ENCODE measurements at regions not wholly inside any gene's neighbourhood (a gene's known extent, or its start where the extent isn't known, plus 50 kb on each side); places are given as distances from the start of the nearest gene placed in this dataset.

- WGBS, 5 donors: 93 to 100% (median 95%) methylated on average over 1 of the region's 1 CpG
- TF ChIP-seq CTCF (IDR thresholded peaks at IDR 0.05 in 8 of 11, conservative IDR thresholded peaks at IDR 0.05 in 3 of 11) (no peak), POLR2A (IDR thresholded peaks at IDR 0.05) (no peak), POLR2AphosphoS5 (IDR thresholded peaks at IDR 0.05) (no peak)
- Histone ChIP-seq H3K4me1 (no peaks in the 10 kb centered on the region), H3K27me3 (replicated peaks in 1 of 7) (peaks cover 0 to 45% (median 0%) of the 10 kb centered on the region in 7 donors), H3K4me3 (no peak overlapping the region), H3K27ac (no peak overlapping the region), H3K9me3 (no peaks in the 10 kb centered on the region), H3K36me3 (no peaks in the 10 kb centered on the region)
- intact Hi-C loops (cut with DNase I; ENCODE audit: low total_unique reads): no loop called here
- no peak for DNase-seq
These were observed 383.8 kb upstream of the PSMD7 start for GRCh38 chr16:73912850-73913249.

GRCh38 chr16:73912281-73912680, 384.3 kb upstream of the PSMD7 start:
- intact Hi-C loops (cut with DNase I; ENCODE audit: low total_unique reads): no loop called here
- TF ChIP-seq CTCF (IDR thresholded peaks at IDR 0.05 in 8 of 11, conservative IDR thresholded peaks at IDR 0.05 in 3 of 11): no peak
- Histone ChIP-seq H3K4me1 (no peaks in the 10 kb centered on the region), H3K27ac (no peak overlapping the region), H3K9me3 (no peaks in the 10 kb centered on the region), H3K27me3 (replicated peaks in 1 of 7) (peaks cover 0 to 46% (median 0%) of the 10 kb centered on the region in 7 donors), H3K4me3 (no peak overlapping the region), H3K36me3 (no peaks in the 10 kb centered on the region)
- WGBS, 5 donors: 71 to 85% (median 77%) methylated on average over 3 of the region's 3 CpGs
- DNase-seq: no peak

- Histone ChIP-seq H3K27me3 (replicated peaks in 1 of 7) (peaks cover 0 to 42% (median 0%) of the 10 kb centered on the region in 7 donors), H3K4me1 (no peaks in the 10 kb centered on the region), H3K36me3 (no peaks in the 10 kb centered on the region), H3K27ac (no peak overlapping the region), H3K4me3 (no peak overlapping the region), H3K9me3 (no peaks in the 10 kb centered on the region)
- 73 to 85% (median 79%) methylated on average over 5 of the region's 5 CpGs for WGBS, 5 donors
- DNase-seq: no peak
- intact Hi-C loops (cut with DNase I; ENCODE audit: low total_unique reads): no loop called here
- no peak for TF ChIP-seq POLR2A (IDR thresholded peaks at IDR 0.05)
- no peak for TF ChIP-seq POLR2AphosphoS5 (IDR thresholded peaks at IDR 0.05)
- TF ChIP-seq CTCF (IDR thresholded peaks at IDR 0.05 in 8 of 11, conservative IDR thresholded peaks at IDR 0.05 in 3 of 11): no peak
These were observed 387.0 kb upstream of the PSMD7 start for GRCh38 chr16:73909529-73910035.

GRCh38 chr16:73891129-73891542, 405.5 kb upstream of the PSMD7 start:
- intact Hi-C loops (cut with DNase I; ENCODE audit: low total_unique reads): no loop called here
- Histone ChIP-seq H3K9me3 (no peaks in the 10 kb centered on the region), H3K27ac (no peak overlapping the region), H3K4me3 (no peak overlapping the region), H3K4me1 (no peaks in the 10 kb centered on the region), H3K27me3 (replicated peaks in 1 of 7) (peaks cover 0 to 80% (median 27%) of the 10 kb centered on the region in 7 donors), H3K36me3 (no peaks in the 10 kb centered on the region)
- WGBS, 5 donors: 0 to 2% (median 2%) methylated on average over 7 of the region's 7 CpGs
- no peak for DNase-seq
- TF ChIP-seq POLR2A (IDR thresholded peaks at IDR 0.05): no peak
- no peak for TF ChIP-seq POLR2AphosphoS5 (IDR thresholded peaks at IDR 0.05)
- no peak for TF ChIP-seq CTCF (IDR thresholded peaks at IDR 0.05 in 8 of 11, conservative IDR thresholded peaks at IDR 0.05 in 3 of 11)

Data from spleen (tissue), 11 donors.